ENCODE measurements at regions not wholly inside any gene's neighbourhood (a gene's known extent, or its start where the extent isn't known, plus 50 kb on each side); places are given as distances from the start of the nearest gene placed in this dataset.
"Not testable (repeated sequence)": the region's sequence is repeated elsewhere in the genome, so short reads cannot be mapped to it uniquely, and the experiment has no call there.

- DNase-seq (ENCODE audit: low read depth in 2 of 3, low spot score in 2 of 3) = no peak
These were observed 215.6 kb downstream of the RPLP1 start for GRCh38 chr15:69668039-69668705.

GRCh38 chr15:69668963-69669362 lies 216.3 kb downstream of the RPLP1 start:
- no peak for DNase-seq (ENCODE audit: low read depth in 2 of 3, low spot score in 2 of 3)

- no peak for DNase-seq (ENCODE audit: low read depth in 2 of 3, low spot score in 2 of 3)
These were observed 216.8 kb downstream of the RPLP1 start for GRCh38 chr15:69669446-69669845.

- no peak for DNase-seq (ENCODE audit: low read depth in 2 of 3, low spot score in 2 of 3)
These were observed 220.8 kb downstream of the RPLP1 start for GRCh38 chr15:69673291-69673881.

GRCh38 chr15:69675731-69676130 lies 223.1 kb downstream of the RPLP1 start:
- DNase-seq (ENCODE audit: low read depth in 2 of 3, low spot score in 2 of 3) = no peak

GRCh38 chr15:69677403-69677802 lies 224.8 kb downstream of the RPLP1 start:
- no peak for DNase-seq (ENCODE audit: low read depth in 2 of 3, low spot score in 2 of 3)

GRCh38 chr15:69679623-69680228 lies 227.1 kb downstream of the RPLP1 start:
- peak in 2 of 3 experiments; percentile 40 to 44 for DNase-seq (ENCODE audit: low read depth in 2 of 3, low spot score in 2 of 3)

GRCh38 chr15:69684823-69685222 lies 232.2 kb downstream of the RPLP1 start:
- not testable (repeated sequence) for DNase-seq (ENCODE audit: low read depth in 2 of 3, low spot score in 2 of 3)

- DNase-seq (ENCODE audit: low read depth in 2 of 3, low spot score in 2 of 3) = no peak
These were observed 233.2 kb downstream of the RPLP1 start for GRCh38 chr15:69685512-69686452.

- DNase-seq (ENCODE audit: low read depth in 2 of 3, low spot score in 2 of 3) = no peak
These were observed 234.0 kb downstream of the RPLP1 start for GRCh38 chr15:69686626-69687025.

- DNase-seq (ENCODE audit: low read depth in 2 of 3, low spot score in 2 of 3) = no peak
These were observed 236.5 kb downstream of the RPLP1 start for GRCh38 chr15:69689133-69689532.

- DNase-seq (ENCODE audit: low read depth in 2 of 3, low spot score in 2 of 3) = no peak
These were observed 238.8 kb downstream of the RPLP1 start for GRCh38 chr15:69691307-69692015.

GRCh38 chr15:69692342-69692741 lies 239.7 kb downstream of the RPLP1 start:
- no peak for DNase-seq (ENCODE audit: low read depth in 2 of 3, low spot score in 2 of 3)

GRCh38 chr15:69693059-69693458 lies 240.4 kb downstream of the RPLP1 start:
- DNase-seq (ENCODE audit: low read depth in 2 of 3, low spot score in 2 of 3) = no peak

- no peak for DNase-seq (ENCODE audit: low read depth in 2 of 3, low spot score in 2 of 3)
These were observed 244.3 kb downstream of the RPLP1 start for GRCh38 chr15:69696946-69697345.

- no peak for DNase-seq (ENCODE audit: low read depth in 2 of 3, low spot score in 2 of 3)
These were observed 245.3 kb downstream of the RPLP1 start for GRCh38 chr15:69697916-69698315.

- no peak for DNase-seq (ENCODE audit: low read depth in 2 of 3, low spot score in 2 of 3)
These were observed 246.5 kb downstream of the RPLP1 start for GRCh38 chr15:69699096-69699495.

GRCh38 chr15:69700380-69700779 lies 247.8 kb downstream of the RPLP1 start:
- no peak for DNase-seq (ENCODE audit: low read depth in 2 of 3, low spot score in 2 of 3)

GRCh38 chr15:69701198-69701597 lies 248.6 kb downstream of the RPLP1 start:
- DNase-seq (ENCODE audit: low read depth in 2 of 3, low spot score in 2 of 3) = no peak

- DNase-seq (ENCODE audit: low read depth in 2 of 3, low spot score in 2 of 3) = no peak
These were observed 251.0 kb downstream of the RPLP1 start for GRCh38 chr15:69703532-69704187.
